A673 (cell line): ENCODE measurements at regions not wholly inside any gene's neighbourhood (a gene's known extent, or its start where the extent isn't known, plus 50 kb on each side); places are given as distances from the start of the nearest gene placed in this dataset.

ENCODE experiments used
- CTCF ChIP-seq: fragments of 300-800, 200-600 bp; sonication (generic); conservative IDR thresholded peaks from 2 replicates; pipeline ENCODE4 v1.5.1; 2017; ENCODE audit warnings: low read depth, mild to moderate bottlenecking, antibody characterized with exemption, low read length, moderate library complexity, mixed read lengths
- EZH2 ChIP-seq: fragments of 200-600 bp; sonication (generic); IDR thresholded peaks from 2 replicates; pipeline ENCODE4 v1.6.1; 2017; ENCODE audit warnings: borderline replicate concordance, low read depth, mild to moderate bottlenecking, mixed read lengths, antibody characterized with exemption, low read length; ENCODE audit not compliant: poor library complexity, severe bottlenecking

GRCh38 chr18:75524181-75524580 lies 96.7 kb upstream of the SMIM21 start:
- TF ChIP-seq EZH2 (no peak), CTCF (no peak)
